ENCODE measurements at regions not wholly inside any gene's neighbourhood (a gene's known extent, or its start where the extent isn't known, plus 50 kb on each side); places are given as distances from the start of the nearest gene placed in this dataset.

DNA sequence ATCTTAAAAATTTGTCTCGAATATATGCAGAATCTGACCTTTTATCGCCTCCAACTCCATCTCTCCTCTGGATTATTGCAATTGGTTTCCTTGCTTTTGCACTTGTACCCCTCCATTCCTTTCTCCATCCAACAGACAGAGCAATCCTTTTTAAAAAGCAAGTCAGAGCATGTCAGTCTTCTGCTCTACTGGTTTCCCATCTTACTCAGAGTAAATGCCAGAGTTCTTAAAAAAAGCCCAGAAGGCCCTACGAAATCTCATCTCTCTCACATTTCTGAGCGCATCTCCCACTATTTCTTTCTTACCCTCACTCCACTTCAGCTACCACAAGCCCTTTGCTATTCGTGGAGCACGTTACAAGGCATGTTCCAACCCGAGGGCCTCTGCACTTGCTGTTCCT lies 236.9 kb upstream of the DDHD1 start (continued):
- TF ChIP-seq FOXP4 (CRISPR knock-in tag; IDR thresholded peaks at IDR 0.05; ENCODE audit: borderline replicate concordance) (no peak), ZNF165 (CRISPR knock-in tag; IDR thresholded peaks at IDR 0.05; ENCODE audit: borderline replicate concordance) (no peak), MXI1 (IDR thresholded peaks at IDR 0.05; ENCODE audit: low read depth, low read length) (no peak), DPF2 (IDR thresholded peaks at IDR 0.05) (no peak)

GRCh38 chr14:53389202-53389601 lies 236.1 kb upstream of the DDHD1 start:
- intact Hi-C loops (cut with micrococcal nuclease) (no loop called here), in situ Hi-C loops (cut with MboI) (no loop called here)
- no peaks in the 10 kb centered on the region for H3K9me3 ChIP-seq (replicated peaks; ENCODE audit: control insufficient read depth, insufficient read depth, low read depth, low read length)
- H3K36me3 ChIP-seq (ENCODE audit: control insufficient read depth, insufficient read depth, low read length): no peaks in the 10 kb centered on the region
- POLR2A ChIA-PET: no interaction called here
- no peaks in the 10 kb centered on the region for H3K27me3 ChIP-seq (ENCODE audit: control insufficient read depth in 2 of 2, insufficient read depth in 2 of 2, low read length in 2 of 2)
- H4K20me1 ChIP-seq (replicated peaks; ENCODE audit: control insufficient read depth, insufficient read depth, low read length): no peaks in the 10 kb centered on the region
- BruUV-seq (replicated peaks): no TSS peak
- no peak overlapping the region for H3K4me2 ChIP-seq (ENCODE audit: insufficient read depth, low read length)
- ATAC-seq (no peak), FAIRE-seq (no peak), DNase-seq (ENCODE audit: extremely low read depth in 1 of 4, low spot score in 3 of 4) (no peak)
- CTCF ChIA-PET (ENCODE audit: low intra/inter-chr PET ratio): no interaction called here
- no peak overlapping the region for H3K27ac ChIP-seq (ENCODE audit: extremely low read depth, low read depth, low read length)
- no peaks in the 10 kb centered on the region for H3K9me1 ChIP-seq (ENCODE audit: control insufficient read depth, insufficient read depth, low read length)
- no peaks in the 10 kb centered on the region for H3K79me2 ChIP-seq (ENCODE audit: control insufficient read depth, insufficient read depth, low read length)
- TF ChIP-seq, protein P1, sequence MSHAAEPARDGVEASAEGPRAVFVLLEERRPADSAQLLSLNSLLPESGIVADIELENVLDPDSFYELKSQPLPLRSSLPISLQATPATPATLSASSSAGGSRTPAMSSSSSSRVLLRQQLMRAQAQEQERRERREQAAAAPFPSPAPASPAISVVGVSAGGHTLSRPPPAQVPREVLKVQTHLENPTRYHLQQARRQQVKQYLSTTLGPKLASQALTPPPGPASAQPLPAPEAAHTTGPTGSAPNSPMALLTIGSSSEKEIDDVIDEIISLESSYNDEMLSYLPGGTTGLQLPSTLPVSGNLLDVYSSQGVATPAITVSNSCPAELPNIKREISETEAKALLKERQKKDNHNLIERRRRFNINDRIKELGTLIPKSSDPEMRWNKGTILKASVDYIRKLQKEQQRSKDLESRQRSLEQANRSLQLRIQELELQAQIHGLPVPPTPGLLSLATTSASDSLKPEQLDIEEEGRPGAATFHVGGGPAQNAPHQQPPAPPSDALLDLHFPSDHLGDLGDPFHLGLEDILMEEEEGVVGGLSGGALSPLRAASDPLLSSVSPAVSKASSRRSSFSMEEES (CRISPR knock-in tag; IDR thresholded peaks at IDR 0.05): peak; percentile 4; the same call in 1 of the 2 replicates
- TF ChIP-seq DIDO1 (tag; IDR thresholded peaks at IDR 0.05; ENCODE audit: low read depth) (no peak), CTCFL (IDR thresholded peaks at IDR 0.05; ENCODE audit: borderline replicate concordance, insufficient read depth, low read depth, low read length, poor library complexity, severe bottlenecking) (no peak), ZFP1 (CRISPR knock-in tag; IDR thresholded peaks at IDR 0.05) (no peak), KAT7 (CRISPR knock-in tag; IDR thresholded peaks at IDR 0.05; ENCODE audit: borderline replicate concordance) (no peak), PRPF4 (IDR thresholded peaks at IDR 0.05; ENCODE audit: insufficient read depth, low read depth, low read length, poor library complexity, severe bottlenecking) (no peak), TCF7 (IDR thresholded peaks at IDR 0.05; ENCODE audit: borderline replicate concordance) (no peak)
- H3K4me1 ChIP-seq (replicated peaks in 1 of 2; ENCODE audit: control insufficient read depth in 2 of 2, insufficient read depth in 2 of 2, low read length in 2 of 2): no peaks in the 10 kb centered on the region
- WGBS (ENCODE audit: insufficient coverage, low coverage, missing lambda C conversion rate): 0% methylated on average over 1 of the region's 1 CpG
- no peak overlapping the region for H2AFZ ChIP-seq (ENCODE audit: low read depth, low read length)
- H3K4me3 ChIP-seq: no peak overlapping the region
- no peak overlapping the region for H3K9ac ChIP-seq (ENCODE audit: insufficient read depth in 1 of 2, low read depth in 2 of 2, low read length in 2 of 2)
